ENCODE measurements at regions not wholly inside any gene's neighbourhood (a gene's known extent, or its start where the extent isn't known, plus 50 kb on each side); places are given as distances from the start of the nearest gene placed in this dataset.

- no peak for TF ChIP-seq EZH2 (optimal IDR thresholded peaks at IDR 0.05; ENCODE audit: low read depth, low read length)
- TF ChIP-seq CTCF (IDR thresholded peaks at IDR 0.05; ENCODE audit: low read length) = no peak
These were observed 246.3 kb upstream of the ANKRD50 start for GRCh38 chr4:124958847-124959246.
